D721Med (cell line): ENCODE measurements at regions not wholly inside any gene's neighbourhood (a gene's known extent, or its start where the extent isn't known, plus 50 kb on each side); places are given as distances from the start of the nearest gene placed in this dataset.

Source experiments
- DNase-seq: peaks from one replicate; pipeline ENCODE4 v3.0.0; 2011; ENCODE audit warnings: low spot score; ENCODE audit not compliant: insufficient read length
- FAIRE-seq: peaks from 2 replicates; lab custom pipeline; 2011; peaks lifted over from hg19 to GRCh38; lab: Jason Lieb, UNC
- TF ChIP-seq, protein P1 (sequence below): IDR thresholded peaks from 2 replicates; pipeline ENCODE4 v1.5.1; 2012; ENCODE audit warnings: mild to moderate bottlenecking, control low read depth; ENCODE audit not compliant: insufficient read depth; ENCODE audit errors: missing control alignments

DNA sequence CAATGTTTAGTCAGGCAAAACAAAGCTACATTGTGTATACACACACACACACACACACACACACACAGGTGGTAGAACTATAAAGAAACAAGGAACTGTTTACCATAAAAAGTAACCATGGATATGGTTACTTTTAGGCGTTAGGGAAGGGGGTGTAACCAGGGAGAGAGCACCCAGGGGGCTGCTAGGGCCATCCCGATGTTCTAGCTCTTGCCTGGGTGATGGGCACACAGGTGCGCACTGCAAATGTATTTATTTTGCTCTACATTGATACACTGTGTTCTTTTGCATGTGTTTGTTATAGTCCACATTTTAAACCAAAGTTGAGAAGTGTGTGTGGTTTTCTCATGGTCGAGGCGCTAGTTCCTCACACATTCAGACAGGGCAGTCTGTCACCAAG is 69.8 kb upstream of the MYCN start:
- DNase-seq (no peak), FAIRE-seq (no peak)
- TF ChIP-seq, protein P1, sequence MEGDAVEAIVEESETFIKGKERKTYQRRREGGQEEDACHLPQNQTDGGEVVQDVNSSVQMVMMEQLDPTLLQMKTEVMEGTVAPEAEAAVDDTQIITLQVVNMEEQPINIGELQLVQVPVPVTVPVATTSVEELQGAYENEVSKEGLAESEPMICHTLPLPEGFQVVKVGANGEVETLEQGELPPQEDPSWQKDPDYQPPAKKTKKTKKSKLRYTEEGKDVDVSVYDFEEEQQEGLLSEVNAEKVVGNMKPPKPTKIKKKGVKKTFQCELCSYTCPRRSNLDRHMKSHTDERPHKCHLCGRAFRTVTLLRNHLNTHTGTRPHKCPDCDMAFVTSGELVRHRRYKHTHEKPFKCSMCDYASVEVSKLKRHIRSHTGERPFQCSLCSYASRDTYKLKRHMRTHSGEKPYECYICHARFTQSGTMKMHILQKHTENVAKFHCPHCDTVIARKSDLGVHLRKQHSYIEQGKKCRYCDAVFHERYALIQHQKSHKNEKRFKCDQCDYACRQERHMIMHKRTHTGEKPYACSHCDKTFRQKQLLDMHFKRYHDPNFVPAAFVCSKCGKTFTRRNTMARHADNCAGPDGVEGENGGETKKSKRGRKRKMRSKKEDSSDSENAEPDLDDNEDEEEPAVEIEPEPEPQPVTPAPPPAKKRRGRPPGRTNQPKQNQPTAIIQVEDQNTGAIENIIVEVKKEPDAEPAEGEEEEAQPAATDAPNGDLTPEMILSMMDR, result no peak

GRCh38 chr2:15871239-15871783 is 69.0 kb upstream of the MYCN start:
- DNase-seq (no peak), FAIRE-seq (no peak)
- TF ChIP-seq, protein P1, result no peak

- TF ChIP-seq, protein P1, result no peak
- no peak for DNase-seq
- no peak for FAIRE-seq
These were observed 67.5 kb upstream of the MYCN start for GRCh38 chr2:15872854-15873253.

GRCh38 chr2:15874321-15874720 is 66.0 kb upstream of the MYCN start:
- DNase-seq, result no peak
- no peak for FAIRE-seq
- TF ChIP-seq, protein P1, result no peak

GRCh38 chr2:15874854-15875804 is 65.2 kb upstream of the MYCN start:
- FAIRE-seq, result no peak
- TF ChIP-seq, protein P1, result no peak
- no peak for DNase-seq

DNA sequence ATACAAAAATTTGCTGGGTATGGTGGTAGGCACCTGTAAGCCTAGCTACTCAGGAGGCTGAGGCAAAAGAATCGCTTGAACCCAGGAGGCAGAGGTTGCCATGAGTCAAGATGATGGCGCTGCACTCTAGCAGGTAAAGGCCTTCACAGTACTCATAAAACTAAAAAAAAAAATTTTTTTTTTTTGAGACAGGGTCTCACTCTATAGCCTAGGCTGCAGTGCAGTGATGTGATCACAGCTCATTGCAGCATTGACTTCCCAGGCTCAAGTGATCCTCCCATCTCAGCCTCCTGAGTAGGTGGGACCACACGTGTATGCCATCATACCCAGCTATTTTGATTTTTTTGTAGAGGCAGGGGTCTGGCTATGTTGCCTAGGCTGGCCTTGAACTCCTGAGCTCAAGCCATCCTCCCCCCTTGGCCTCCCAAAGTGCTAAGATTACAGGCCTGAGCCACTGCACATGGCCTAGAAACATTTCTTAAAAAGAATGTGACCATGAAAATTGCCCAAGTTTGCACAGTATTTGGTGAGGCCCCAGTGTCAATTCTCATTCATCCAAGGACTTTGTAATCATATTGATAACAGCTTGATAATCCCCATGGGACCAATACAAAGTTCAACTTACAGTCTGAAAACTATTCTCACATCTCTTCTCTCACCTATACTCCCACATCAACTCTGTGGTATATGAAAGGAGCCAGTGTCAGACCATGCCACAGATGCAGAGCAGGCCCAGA is 64.2 kb upstream of the MYCN start:
- TF ChIP-seq, protein P1, result no peak
- FAIRE-seq, result no peak
- no peak for DNase-seq
